HG02588 (cell line): ENCODE measurements at regions not wholly inside any gene's neighbourhood (a gene's known extent, or its start where the extent isn't known, plus 50 kb on each side); places are given as distances from the start of the nearest gene placed in this dataset.

ENCODE experiments used
- ATAC-seq: cut with Tn5 transposase; IDR thresholded peaks from one replicate; pipeline ENCODE4 v1.9.1; 2021; ENCODE audit warnings: mild to moderate bottlenecking, moderate library complexity; ENCODE audit not compliant: unreplicated experiment

DNA sequence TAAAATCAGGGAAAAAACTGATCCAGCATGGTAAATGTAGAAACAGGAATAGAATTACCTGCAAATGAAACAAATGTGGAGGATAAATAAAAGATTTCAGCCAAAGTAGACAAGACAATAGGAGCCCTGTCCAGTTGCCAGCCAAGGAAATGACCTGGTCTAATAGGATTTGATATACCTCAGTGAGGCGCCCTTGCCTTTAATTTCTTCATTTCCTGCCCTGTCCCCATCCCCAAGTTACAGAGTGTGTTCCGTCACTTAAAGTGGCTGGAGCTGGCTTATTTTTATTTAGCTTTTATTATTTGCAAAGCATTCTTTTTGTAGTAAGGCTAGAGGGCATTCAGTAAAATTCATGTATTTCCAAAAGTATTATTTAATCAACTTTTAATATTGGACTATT, 1022.0 kb downstream of the EFNB2 start:
- no peak for ATAC-seq

DNA sequence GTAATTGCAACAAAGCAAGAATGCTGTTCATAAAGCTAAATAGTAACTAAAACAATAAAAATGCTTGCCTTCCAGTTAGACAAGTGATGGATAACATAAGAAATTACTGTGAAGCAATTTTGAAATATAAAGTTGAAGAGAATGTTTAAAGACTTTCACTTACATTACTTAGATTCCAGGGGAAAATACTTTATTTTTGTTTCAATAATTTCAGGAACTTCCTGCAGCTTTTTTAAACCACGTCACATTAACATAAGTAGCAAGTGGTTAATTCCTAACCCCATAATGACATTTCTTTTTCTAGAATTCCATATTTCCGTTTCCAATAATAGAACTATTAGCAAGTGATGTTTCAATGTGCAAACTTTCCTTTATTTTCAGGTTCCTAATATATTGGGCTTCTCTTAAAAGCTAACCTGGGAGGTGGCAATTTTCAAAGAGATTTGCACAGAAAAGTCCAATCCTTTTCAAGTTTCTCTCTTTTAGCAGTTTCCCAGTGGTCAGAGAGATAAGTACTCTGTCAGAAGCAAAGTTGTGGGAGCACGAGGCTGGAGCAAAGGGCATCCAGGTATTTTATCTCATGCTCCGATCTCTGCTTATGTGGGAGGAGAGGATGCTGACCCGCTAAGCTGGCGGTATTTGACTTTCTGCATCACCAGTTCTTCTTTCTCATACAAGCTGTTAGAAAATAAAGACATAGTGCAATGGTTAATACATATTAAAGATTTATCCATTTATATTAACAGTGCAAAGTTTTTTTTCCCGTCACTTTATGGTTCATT, 1025.3 kb downstream of the EFNB2 start:
- no peak for ATAC-seq

DNA sequence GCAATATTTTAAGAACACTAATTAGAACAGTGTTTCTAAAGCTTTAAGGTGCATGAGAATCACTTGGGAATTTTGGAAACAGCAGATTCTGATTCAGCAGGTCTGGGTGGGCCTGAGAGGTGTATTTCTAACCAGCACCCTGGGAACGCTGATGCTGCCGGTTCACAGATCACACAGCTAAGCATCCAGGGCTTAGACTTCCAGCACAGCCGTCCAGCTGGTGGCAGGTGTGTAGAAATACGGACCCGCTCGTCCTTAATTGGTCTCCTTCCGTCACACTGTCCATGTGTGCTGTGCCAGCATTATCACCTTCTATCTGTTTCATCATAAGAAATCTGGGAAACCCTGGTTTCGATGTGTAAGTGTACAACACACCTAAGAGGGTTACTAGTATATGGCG, 1029.0 kb downstream of the EFNB2 start:
- ATAC-seq: no peak

DNA sequence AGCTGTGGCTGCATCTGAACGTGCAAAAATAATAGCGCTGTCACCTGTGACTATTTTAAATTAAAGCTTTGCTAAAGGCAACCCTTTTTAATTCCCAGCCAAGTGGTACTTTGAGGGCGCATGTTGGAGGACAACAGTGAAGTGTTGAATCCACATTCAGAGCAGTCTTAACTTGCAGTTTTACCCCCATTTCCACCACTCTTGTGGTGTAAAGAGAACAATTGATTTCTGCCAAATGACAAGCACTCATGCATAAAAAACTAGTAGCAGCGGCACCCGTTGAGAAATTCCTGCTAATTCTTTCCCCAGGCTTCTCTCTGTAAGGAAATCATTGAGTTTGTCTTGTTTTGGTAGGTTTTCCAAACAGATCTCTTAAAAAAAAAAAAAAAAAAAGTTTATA, 1033.3 kb downstream of the EFNB2 start:
- no peak for ATAC-seq

DNA sequence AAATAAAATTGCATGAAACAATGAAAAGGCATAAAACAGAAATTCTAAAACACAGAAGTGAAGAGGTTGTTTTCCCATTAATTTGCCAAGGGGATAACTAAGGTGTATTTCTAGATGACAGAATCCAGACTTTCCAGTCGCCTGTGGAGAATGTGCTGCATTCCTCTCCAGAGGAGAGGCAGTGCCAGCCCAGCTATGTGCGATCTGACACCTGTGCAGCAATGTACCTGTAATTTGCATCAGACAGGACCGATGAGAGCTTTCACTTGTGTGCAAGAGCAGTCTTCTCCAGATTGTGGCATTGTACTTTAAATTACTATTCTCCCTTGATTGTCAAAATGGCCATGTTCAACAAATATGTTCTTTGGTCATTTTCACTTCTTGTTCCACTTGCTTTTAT, 1037.9 kb downstream of the EFNB2 start:
- ATAC-seq: no peak

DNA sequence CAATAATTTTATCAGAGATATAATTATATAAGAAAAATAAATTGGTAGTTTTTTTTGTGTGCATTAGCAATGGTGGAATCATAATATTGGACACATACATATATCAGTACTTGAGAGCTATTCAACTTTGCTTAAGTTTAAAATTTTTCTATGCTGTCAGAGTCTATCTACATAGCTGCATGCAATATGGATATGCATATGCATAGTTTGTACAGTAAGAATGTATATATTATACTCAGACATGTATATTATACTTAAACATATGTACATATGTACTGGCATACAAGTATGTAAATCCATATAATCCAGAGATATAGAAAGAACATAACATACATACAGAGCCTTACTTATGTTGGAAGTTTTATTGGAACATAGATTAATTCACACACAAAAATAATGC, 1043.2 kb downstream of the EFNB2 start:
- ATAC-seq: no peak

DNA sequence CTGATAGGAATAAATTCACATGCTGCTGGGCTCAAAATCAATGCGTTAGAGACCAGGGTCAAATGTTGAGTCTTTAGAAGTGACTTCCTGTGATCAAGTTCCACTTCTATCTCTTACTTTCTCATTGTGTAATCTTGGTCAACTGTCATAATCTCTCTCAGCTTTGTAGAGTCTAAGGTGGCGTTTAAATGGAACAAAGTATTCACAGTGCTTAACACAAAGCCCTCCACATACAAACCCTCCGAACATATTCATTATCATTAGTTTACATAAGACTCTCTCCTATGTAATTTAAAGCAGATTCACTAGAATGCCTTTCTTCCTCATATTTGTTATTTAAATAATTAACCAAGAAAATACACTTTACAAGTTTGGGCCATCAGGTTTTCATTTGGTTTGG, 1044.1 kb downstream of the EFNB2 start:
- no peak for ATAC-seq

GRCh38 chr13:105485081-105485480, 1050.4 kb downstream of the EFNB2 start:
- no peak for ATAC-seq

GRCh38 chr13:105474983-105475610, 1060.4 kb downstream of the EFNB2 start:
- ATAC-seq: no peak

GRCh38 chr13:105471673-105472072, 1063.8 kb downstream of the EFNB2 start:
- ATAC-seq: no peak

GRCh38 chr13:105466376-105466775, 1069.1 kb downstream of the EFNB2 start:
- ATAC-seq: no peak

DNA sequence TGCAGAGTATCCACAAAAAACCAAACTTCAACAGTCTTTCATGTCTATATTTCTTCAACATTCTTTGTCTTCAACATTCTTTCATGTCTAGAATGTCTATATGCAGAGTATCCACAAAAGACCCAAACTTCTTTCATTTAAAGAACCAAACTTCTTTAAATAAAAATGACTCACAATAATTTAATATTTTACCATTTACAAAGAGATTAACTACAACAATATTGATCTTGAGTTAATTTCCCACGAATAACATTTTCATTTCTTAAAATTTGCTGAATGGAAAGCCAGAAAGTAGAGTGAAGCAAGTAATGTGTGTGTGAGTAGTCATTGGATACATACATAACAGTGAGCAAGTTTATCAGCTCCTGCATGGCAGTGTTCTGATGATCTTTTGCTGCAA, 1069.7 kb downstream of the EFNB2 start, which contains the start of gene DAOA:
DAOA (plus strand) TSS at position 301 of the 400 bp plus-strand sequence.
- ATAC-seq: no peak

DNA sequence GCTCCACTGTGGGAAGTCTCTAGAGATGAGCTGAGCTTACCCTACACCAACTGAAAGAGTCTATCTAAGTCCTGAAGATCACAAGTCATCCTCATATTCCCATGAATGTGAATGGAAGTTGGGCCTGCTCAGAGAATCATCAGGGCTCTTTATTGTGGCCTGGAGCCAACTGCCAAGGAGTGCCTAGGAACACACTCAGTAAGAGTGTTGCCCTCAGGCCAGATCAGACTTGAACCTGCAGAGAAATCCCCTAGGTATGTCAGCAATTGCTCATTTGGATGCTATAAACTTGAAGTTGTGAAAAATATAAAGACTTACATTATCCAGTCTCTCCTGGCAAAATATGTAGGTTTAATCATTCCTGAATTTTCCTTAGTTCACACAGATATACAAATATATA, 1070.2 kb downstream of the EFNB2 start:
- no peak for ATAC-seq

DNA sequence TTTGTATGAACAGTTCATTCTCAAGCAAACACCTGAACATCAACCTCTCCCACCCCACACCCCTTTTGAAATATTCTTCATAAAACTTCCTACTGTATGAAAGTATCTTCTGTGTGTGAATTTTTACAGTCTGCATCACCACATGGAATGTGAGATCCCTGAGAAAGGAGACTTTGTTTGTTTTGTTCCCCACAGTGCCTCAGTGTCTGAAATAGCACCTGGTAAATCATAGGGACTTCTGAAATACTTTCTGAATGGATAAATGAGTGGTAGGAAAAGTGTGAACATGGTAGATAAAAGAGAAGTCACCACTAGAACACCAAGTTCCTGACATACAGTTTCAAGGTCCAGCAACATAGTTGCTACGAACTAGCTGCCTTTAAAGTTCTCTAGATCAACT, 1071.2 kb downstream of the EFNB2 start:
- ATAC-seq: no peak

DNA sequence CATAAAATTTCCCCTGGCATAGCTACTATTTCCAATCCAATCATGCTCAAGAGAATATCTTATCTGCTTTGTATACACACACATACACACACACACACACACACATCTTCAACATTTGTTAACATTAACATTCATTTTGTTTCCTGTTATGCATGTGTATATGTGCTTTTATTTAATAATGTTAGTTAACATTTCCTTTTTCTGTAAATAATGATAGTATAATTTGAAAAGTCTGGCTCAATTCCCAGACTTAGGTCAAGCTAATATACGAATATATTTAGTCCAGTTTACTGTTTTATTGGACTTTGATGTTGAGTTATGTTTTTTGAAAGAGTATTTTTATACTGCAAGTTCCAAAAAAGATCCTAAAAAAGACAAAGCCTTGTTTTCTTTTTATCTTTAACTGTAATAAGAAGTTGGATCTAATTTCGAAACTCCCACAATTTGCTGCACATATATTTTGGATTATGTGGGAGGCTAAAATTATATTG, 1072.4 kb downstream of the EFNB2 start:
- no peak for ATAC-seq

- ATAC-seq: no peak
Measured at GRCh38 chr13:105462098-105462497, 1073.4 kb downstream of the EFNB2 start.

DNA sequence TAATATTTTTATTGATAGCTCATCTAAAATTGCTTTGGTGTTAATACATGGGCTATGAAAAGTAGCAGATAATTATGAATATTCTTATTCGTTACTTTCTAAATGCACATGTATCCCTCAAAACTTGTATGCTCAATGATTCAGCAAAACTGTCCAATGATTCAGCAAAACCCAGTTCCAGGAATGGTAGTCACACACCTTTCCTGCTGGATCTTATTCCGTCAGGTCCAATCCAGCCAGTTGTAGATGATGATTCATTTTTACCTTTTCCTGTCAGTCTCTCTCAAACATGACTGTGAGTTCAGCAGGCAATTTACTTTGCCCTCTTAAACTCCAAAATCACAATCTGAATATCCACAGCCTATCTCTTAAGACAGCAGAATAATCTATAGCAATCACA, 1082.6 kb downstream of the EFNB2 start:
- no peak for ATAC-seq

DNA sequence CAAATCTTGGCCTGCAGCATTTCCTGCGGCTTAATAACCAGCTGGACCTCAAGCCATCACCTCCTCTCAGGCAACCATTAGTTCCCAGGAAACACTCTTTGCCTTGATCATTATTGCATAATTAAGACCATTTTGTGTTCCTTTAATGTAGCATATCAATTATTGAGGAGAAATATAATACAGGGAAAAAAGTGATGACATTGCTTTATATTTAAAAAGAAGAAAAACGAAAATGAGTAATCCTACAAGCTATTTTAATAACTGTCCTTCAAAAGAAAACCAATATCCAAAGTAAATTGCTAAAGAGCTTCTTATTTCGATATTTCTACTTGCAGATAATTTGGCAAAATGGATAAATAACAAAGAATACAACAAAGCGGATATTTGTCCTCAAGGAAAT, 1084.7 kb downstream of the EFNB2 start:
- no peak for ATAC-seq

DNA sequence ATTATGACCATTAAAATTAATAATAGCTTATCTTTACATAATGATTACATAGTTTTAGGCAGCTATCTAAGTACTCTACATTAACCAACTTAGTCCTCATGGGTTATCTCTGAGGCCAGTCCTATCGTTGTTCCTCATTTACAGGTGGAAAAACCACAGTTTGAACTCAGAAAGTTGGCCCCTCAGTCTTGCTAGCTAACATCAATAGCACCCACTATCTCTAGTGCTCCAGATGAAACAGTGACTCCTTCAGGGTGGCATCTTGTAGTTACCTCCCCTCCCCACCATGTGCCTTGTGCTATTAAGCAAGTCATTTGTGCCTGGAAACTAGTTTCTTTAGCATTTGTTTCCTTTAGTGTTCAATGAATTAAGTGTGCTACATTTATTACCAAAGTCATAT, 1086.7 kb downstream of the EFNB2 start:
- no peak for ATAC-seq

GRCh38 chr13:105446197-105446596, 1089.3 kb downstream of the EFNB2 start:
- no peak for ATAC-seq

DNA sequence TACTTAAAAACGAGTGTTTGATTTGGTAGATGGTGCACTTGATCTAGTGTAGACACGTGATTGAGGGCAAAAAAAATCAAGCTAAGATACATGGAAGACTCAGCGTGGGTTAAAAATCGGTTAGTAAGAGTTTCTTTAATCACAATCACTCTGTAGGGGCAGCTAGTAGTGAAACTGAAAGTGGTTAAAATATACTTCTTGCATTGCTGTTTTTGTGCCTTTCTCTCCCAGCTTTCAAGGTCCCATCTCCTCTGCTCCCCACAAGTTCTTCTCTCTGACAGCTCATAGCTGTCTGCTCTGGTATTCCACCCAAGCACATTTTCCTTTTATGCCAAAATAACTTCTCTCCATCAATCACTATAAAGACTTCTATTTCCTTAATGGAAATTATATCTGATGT, 1089.7 kb downstream of the EFNB2 start:
- ATAC-seq: no peak

GRCh38 chr13:105442949-105443699, 1092.3 kb downstream of the EFNB2 start:
- ATAC-seq: no peak
